ENCODE measurements at regions not wholly inside any gene's neighbourhood (a gene's known extent, or its start where the extent isn't known, plus 50 kb on each side); places are given as distances from the start of the nearest gene placed in this dataset.
"Not testable (repeated sequence)": the region's sequence is repeated elsewhere in the genome, so short reads cannot be mapped to it uniquely, and the experiment has no call there.

DNA sequence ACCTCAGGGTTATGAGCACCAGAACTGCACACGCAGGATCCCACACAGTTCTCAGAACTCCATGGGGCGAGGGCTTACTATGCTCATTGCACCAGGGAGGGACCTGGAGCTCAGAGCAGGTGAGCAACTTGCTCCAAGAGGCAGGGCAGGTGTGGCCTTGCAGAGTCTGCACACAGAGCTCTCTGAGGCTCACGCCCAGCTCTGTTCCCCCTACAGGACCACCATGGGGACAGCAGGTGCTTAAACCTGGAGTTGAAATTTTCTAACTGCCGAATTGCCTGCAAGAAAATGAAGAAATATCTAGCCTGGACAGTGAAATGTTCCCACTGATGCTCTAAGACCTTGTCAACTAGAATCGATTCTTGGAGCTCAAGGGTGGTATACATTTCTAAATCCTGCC, 49.9 kb upstream of the MSMB start:
- H2AFZ ChIP-seq (ENCODE audit: low read length); H4K8ac ChIP-seq (ENCODE audit: extremely low read depth, insufficient read depth, low read length); DNase-seq (ENCODE audit: low read depth in 1 of 2, low spot score in 2 of 2); H3K18ac ChIP-seq (ENCODE audit: extremely low read depth, low read length); H3K79me1 ChIP-seq (ENCODE audit: low read depth, low read length); H3K23ac ChIP-seq (ENCODE audit: insufficient read length); H3K27ac ChIP-seq (ENCODE audit: low read depth, low read length); H3K36me3 ChIP-seq (ENCODE audit: control insufficient read depth in 2 of 4, insufficient read depth in 4 of 4, low read length in 3 of 4); H2BK120ac ChIP-seq (replicated peaks; ENCODE audit: low read depth, low read length); H4K20me1 ChIP-seq (replicated peaks in 1 of 2; ENCODE audit: control insufficient read depth in 1 of 2, insufficient read depth in 2 of 2, low read length in 2 of 2); H2BK20ac ChIP-seq (ENCODE audit: low read length); H2BK12ac ChIP-seq (ENCODE audit: low read depth, low read length); H3K4me2 ChIP-seq (ENCODE audit: insufficient read depth in 1 of 2, low read depth in 2 of 2, low read length in 2 of 2); H3K14ac ChIP-seq (ENCODE audit: insufficient read length); H4K5ac ChIP-seq (ENCODE audit: insufficient read length, low read depth, low read length); H4K91ac ChIP-seq (replicated peaks; ENCODE audit: insufficient read length, low read length); H3K56ac ChIP-seq (replicated peaks; ENCODE audit: insufficient read length, low read depth, low read length); H3K79me2 ChIP-seq (ENCODE audit: control insufficient read depth in 1 of 2, insufficient read depth in 2 of 2, low read length in 2 of 2); POLR2A ChIA-PET (ENCODE audit: partially characterized antibody); H3K4me1 ChIP-seq (replicated peaks in 1 of 4; ENCODE audit: control insufficient read depth in 3 of 4, insufficient read depth in 4 of 4, low read length in 3 of 4); H3K4ac ChIP-seq (replicated peaks; ENCODE audit: insufficient read length, low read depth, low read length); H3K23me2 ChIP-seq (ENCODE audit: low read depth, low read length); H2BK5ac ChIP-seq (ENCODE audit: low read depth, low read length); H2BK15ac ChIP-seq (ENCODE audit: low read length); H2AK5ac ChIP-seq (ENCODE audit: low read depth, low read length); H3K9ac ChIP-seq (replicated peaks in 1 of 4; ENCODE audit: extremely low read depth in 1 of 4, low read depth in 3 of 4, low read length in 3 of 4); H3K4me3 ChIP-seq (ENCODE audit: extremely low read depth in 1 of 4, insufficient read depth in 2 of 4, low read depth in 3 of 4, low read length in 4 of 4); H3K27me3 ChIP-seq (replicated peaks in 1 of 4; ENCODE audit: control insufficient read depth in 3 of 4, extremely low read depth in 1 of 4, insufficient read depth in 3 of 4, low read length in 3 of 4); H3K9me3 ChIP-seq (ENCODE audit: insufficient read depth in 2 of 2, low read depth in 1 of 2, low read length in 1 of 2); FAIRE-seq: not testable (repeated sequence)
- WGBS, 2 experiments (ENCODE audit: extremely low coverage in 1 of 2, insufficient coverage in 1 of 2, insufficient read length in 1 of 2, insufficient replicate concordance in 2 of 2, low coverage in 1 of 2, low lambda C conversion rate in 2 of 2, missing lambda C conversion rate in 1 of 2) = 84% methylated on average over 5 of the region's 5 CpGs; no CpG with 5 or more reads in 1 of the 2 experiments
- TF ChIP-seq, protein P1, sequence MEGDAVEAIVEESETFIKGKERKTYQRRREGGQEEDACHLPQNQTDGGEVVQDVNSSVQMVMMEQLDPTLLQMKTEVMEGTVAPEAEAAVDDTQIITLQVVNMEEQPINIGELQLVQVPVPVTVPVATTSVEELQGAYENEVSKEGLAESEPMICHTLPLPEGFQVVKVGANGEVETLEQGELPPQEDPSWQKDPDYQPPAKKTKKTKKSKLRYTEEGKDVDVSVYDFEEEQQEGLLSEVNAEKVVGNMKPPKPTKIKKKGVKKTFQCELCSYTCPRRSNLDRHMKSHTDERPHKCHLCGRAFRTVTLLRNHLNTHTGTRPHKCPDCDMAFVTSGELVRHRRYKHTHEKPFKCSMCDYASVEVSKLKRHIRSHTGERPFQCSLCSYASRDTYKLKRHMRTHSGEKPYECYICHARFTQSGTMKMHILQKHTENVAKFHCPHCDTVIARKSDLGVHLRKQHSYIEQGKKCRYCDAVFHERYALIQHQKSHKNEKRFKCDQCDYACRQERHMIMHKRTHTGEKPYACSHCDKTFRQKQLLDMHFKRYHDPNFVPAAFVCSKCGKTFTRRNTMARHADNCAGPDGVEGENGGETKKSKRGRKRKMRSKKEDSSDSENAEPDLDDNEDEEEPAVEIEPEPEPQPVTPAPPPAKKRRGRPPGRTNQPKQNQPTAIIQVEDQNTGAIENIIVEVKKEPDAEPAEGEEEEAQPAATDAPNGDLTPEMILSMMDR (IDR thresholded peaks at IDR 0.05; ENCODE audit: control extremely low read depth in 1 of 3, insufficient read depth in 1 of 3, low read depth in 1 of 3, low read length in 3 of 3) = 0 out of 4 replicates have a peak, but pooled peaks of 1 of the 3 experiments have one; percentile 20
- CTCF ChIA-PET (ENCODE audit: partially characterized antibody) = interaction anchor here (0.6 to 4.4 kb wide), 6 partner anchors 8 to 133 kb away, joined by 3 to 15 read pairs (median 4); no protein-coding TSS in a partner anchor
